HFFc6 (cell line): ENCODE measurements at regions not wholly inside any gene's neighbourhood (a gene's known extent, or its start where the extent isn't known, plus 50 kb on each side); places are given as distances from the start of the nearest gene placed in this dataset.
"Not testable (repeated sequence)": the region's sequence is repeated elsewhere in the genome, so short reads cannot be mapped to it uniquely, and the experiment has no call there.

Source experiments
- DNase-seq: peaks from one replicate; pipeline ENCODE4 v3.0.0-alpha.2; 2018
- H3K27ac Mint-ChIP-seq: 2 replicates; pipeline ENCODE4 v1.8.0; 2020; ENCODE audit warnings: mild to moderate bottlenecking, mixed read lengths
- H3K27me3 Mint-ChIP-seq: 2 replicates; pipeline ENCODE4 v1.8.0; 2021; ENCODE audit warnings: mild to moderate bottlenecking, moderate library complexity, mixed read lengths; ENCODE audit not compliant: insufficient read depth
- H3K36me3 Mint-ChIP-seq: 2 replicates; pipeline ENCODE4 v1.8.0; 2021; ENCODE audit warnings: low read depth, mixed read lengths
- H3K4me1 Mint-ChIP-seq: 2 replicates; pipeline ENCODE4 v1.8.0; 2020; ENCODE audit warnings: low read depth, mixed read lengths
- H3K4me3 Mint-ChIP-seq: 2 replicates; pipeline ENCODE4 v1.8.0; 2020; ENCODE audit warnings: mild to moderate bottlenecking, moderate library complexity, mixed read lengths
- H3K9me3 Mint-ChIP-seq: 2 replicates; pipeline ENCODE4 v1.8.0; 2020; ENCODE audit warnings: mild to moderate bottlenecking, mixed read lengths

DNA sequence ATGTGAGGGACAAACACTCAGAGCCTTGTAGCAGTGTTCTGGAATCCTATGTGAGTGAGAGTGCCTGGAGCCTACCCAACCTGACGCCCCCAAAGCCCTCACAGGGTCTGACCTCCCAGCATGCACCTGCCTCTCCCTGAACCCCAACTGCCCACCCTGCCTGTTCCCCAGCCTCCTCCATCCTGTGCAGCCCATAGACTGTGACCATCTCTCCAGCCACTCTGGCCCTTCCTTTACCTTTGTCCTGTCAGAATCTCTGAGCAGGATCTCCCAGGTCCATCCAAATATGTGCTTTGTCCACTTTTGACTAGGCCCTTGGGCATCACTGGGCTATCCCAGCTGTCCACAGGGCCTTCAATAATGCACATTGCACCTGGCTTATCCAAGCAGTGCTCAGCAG, 1159.8 kb upstream of the TPTE start:
- H3K27ac Mint-ChIP-seq, DNase-seq, H3K4me1 Mint-ChIP-seq, H3K9me3 Mint-ChIP-seq, H3K36me3 Mint-ChIP-seq, H3K27me3 Mint-ChIP-seq, H3K4me3 Mint-ChIP-seq: not testable (repeated sequence)

GRCh38 chr21:9362309-9362708, 1159.1 kb upstream of the TPTE start:
- not testable (repeated sequence) for H3K9me3 Mint-ChIP-seq, H3K36me3 Mint-ChIP-seq, H3K27me3 Mint-ChIP-seq, H3K4me3 Mint-ChIP-seq, H3K4me1 Mint-ChIP-seq, H3K27ac Mint-ChIP-seq
- DNase-seq = peak; percentile 0

DNA sequence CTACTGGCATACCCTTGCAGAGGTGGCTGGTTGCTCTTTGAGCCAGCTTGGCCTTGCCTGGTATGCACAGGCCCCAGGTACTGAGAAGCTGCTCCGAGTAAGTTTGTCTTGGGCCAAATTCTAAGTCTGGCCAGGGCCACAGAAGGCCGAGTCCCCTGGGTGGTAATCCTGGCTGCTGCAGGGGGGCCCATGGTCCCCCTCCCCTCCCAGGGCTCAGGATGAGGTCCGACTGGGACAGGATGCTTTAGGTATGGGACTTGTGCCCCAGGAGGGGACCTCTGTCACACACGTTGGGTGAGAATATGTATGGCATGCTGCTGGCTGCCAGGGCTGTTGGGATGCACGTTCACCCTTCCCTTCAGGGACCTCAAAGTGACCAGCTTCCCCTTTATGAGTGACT, 1155.6 kb upstream of the TPTE start:
- not testable (repeated sequence) for H3K4me3 Mint-ChIP-seq, H3K4me1 Mint-ChIP-seq, DNase-seq, H3K27me3 Mint-ChIP-seq, H3K9me3 Mint-ChIP-seq, H3K36me3 Mint-ChIP-seq, H3K27ac Mint-ChIP-seq

- H3K4me3 Mint-ChIP-seq, H3K36me3 Mint-ChIP-seq, H3K9me3 Mint-ChIP-seq, H3K4me1 Mint-ChIP-seq, H3K27me3 Mint-ChIP-seq, H3K27ac Mint-ChIP-seq, DNase-seq: not testable (repeated sequence)
Observed at GRCh38 chr21:9366578-9366977, 1154.8 kb upstream of the TPTE start.
